ENCODE measurements at regions not wholly inside any gene's neighbourhood (a gene's known extent, or its start where the extent isn't known, plus 50 kb on each side); places are given as distances from the start of the nearest gene placed in this dataset.

GRCh38 chr6:168988280-168988679, 265.4 kb downstream of the THBS2 start:
- Histone ChIP-seq H3K4me1 (ENCODE audit: insufficient read depth, low read length) (no peaks in the 10 kb centered on the region), H3K4me3 (ENCODE audit: low read length) (no peak overlapping the region), H3K27me3 (ENCODE audit: insufficient read depth, low read length) (no peaks in the 10 kb centered on the region), H3K9me3 (ENCODE audit: low read depth, low read length) (no peaks in the 10 kb centered on the region)

- H3K27me3 ChIP-seq (ENCODE audit: insufficient read depth, low read length), result peaks cover 5% of the 10 kb centered on the region
- H3K9me3 ChIP-seq (ENCODE audit: low read depth, low read length), result peaks cover 7% of the 10 kb centered on the region
- H3K4me3 ChIP-seq (ENCODE audit: low read length), result no peak overlapping the region
- H3K4me1 ChIP-seq (ENCODE audit: insufficient read depth, low read length), result no peaks in the 10 kb centered on the region
These were observed 267.9 kb downstream of the THBS2 start for GRCh38 chr6:168985705-168986104.

DNA sequence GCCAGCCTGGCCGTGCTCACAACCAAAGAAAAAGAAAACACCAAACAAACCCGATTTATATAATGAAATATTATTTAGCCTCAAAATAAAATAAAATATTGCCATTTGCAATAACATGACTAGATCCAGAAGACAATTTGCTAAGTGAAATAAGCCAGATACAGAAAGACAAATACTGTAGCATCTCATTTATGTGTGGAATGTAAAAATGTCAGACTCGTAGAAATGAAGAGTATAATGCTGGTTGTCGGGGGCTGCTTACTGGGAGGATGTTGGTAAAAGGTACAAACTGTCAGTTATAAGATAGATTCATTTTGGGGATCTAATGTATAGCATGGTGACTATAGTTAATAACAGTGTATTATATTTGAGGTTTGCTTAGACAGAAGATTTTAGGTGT, 269.7 kb downstream of the THBS2 start:
- Histone ChIP-seq H3K9me3 (ENCODE audit: low read depth, low read length) (peaks cover 19% of the 10 kb centered on the region), H3K27me3 (ENCODE audit: insufficient read depth, low read length) (peaks cover 5% of the 10 kb centered on the region), H3K4me1 (ENCODE audit: insufficient read depth, low read length) (no peaks in the 10 kb centered on the region), H3K4me3 (ENCODE audit: low read length) (no peak overlapping the region)

- H3K27me3 ChIP-seq (ENCODE audit: insufficient read depth, low read length), result peaks cover 5% of the 10 kb centered on the region
- no peak overlapping the region for H3K4me3 ChIP-seq (ENCODE audit: low read length)
- H3K4me1 ChIP-seq (ENCODE audit: insufficient read depth, low read length), result no peaks in the 10 kb centered on the region
- H3K9me3 ChIP-seq (ENCODE audit: low read depth, low read length), result peaks cover 19% of the 10 kb centered on the region
These were observed 272.5 kb downstream of the THBS2 start for GRCh38 chr6:168981187-168981586.

GRCh38 chr6:168979254-168979653, 274.4 kb downstream of the THBS2 start:
- H3K9me3 ChIP-seq (ENCODE audit: low read depth, low read length), result peaks cover 19% of the 10 kb centered on the region
- H3K4me3 ChIP-seq (ENCODE audit: low read length), result no peak overlapping the region
- H3K27me3 ChIP-seq (ENCODE audit: insufficient read depth, low read length), result peaks cover 5% of the 10 kb centered on the region
- no peaks in the 10 kb centered on the region for H3K4me1 ChIP-seq (ENCODE audit: insufficient read depth, low read length)

GRCh38 chr6:168972128-168972527, 281.5 kb downstream of the THBS2 start:
- Histone ChIP-seq H3K4me3 (ENCODE audit: low read length) (no peak overlapping the region), H3K27me3 (ENCODE audit: insufficient read depth, low read length) (peaks cover 3% of the 10 kb centered on the region), H3K9me3 (ENCODE audit: low read depth, low read length) (no peaks in the 10 kb centered on the region), H3K4me1 (ENCODE audit: insufficient read depth, low read length) (no peaks in the 10 kb centered on the region)

- Histone ChIP-seq H3K9me3 (ENCODE audit: low read depth, low read length) (no peaks in the 10 kb centered on the region), H3K27me3 (ENCODE audit: insufficient read depth, low read length) (peaks cover 3% of the 10 kb centered on the region), H3K4me1 (ENCODE audit: insufficient read depth, low read length) (no peaks in the 10 kb centered on the region), H3K4me3 (ENCODE audit: low read length) (no peak overlapping the region)
These were observed 282.1 kb downstream of the THBS2 start for GRCh38 chr6:168971549-168971948.

GRCh38 chr6:168968801-168969200, 284.8 kb downstream of the THBS2 start:
- peaks cover under 1% of the 10 kb centered on the region for H3K27me3 ChIP-seq (ENCODE audit: insufficient read depth, low read length)
- no peaks in the 10 kb centered on the region for H3K9me3 ChIP-seq (ENCODE audit: low read depth, low read length)
- no peak overlapping the region for H3K4me3 ChIP-seq (ENCODE audit: low read length)
- H3K4me1 ChIP-seq (ENCODE audit: insufficient read depth, low read length), result no peaks in the 10 kb centered on the region

DNA sequence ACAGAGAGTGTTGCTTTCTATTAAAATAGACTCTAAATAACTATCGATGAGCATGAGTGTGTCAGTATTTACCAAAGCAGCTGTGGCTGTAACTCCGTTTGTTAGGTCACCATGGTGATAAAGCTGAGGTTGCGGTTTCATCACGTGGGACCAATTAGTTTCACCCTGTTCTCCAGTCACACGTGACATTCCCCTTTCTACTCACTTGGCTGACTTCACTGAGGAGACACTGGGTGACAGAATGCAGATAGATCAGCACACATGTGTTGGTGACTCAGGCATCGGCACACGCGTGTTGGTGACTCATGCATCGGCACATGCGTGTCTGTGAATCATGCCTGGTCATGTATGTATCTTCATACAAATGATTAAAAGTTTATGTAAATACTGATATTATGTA, 285.4 kb downstream of the THBS2 start:
- no peaks in the 10 kb centered on the region for H3K9me3 ChIP-seq (ENCODE audit: low read depth, low read length)
- H3K4me3 ChIP-seq (ENCODE audit: low read length), result no peak overlapping the region
- no peaks in the 10 kb centered on the region for H3K27me3 ChIP-seq (ENCODE audit: insufficient read depth, low read length)
- H3K4me1 ChIP-seq (ENCODE audit: insufficient read depth, low read length), result no peaks in the 10 kb centered on the region

GRCh38 chr6:168967281-168967925, 286.2 kb downstream of the THBS2 start:
- no peak overlapping the region for H3K4me3 ChIP-seq (ENCODE audit: low read length)
- H3K4me1 ChIP-seq (ENCODE audit: insufficient read depth, low read length), result no peaks in the 10 kb centered on the region
- no peaks in the 10 kb centered on the region for H3K27me3 ChIP-seq (ENCODE audit: insufficient read depth, low read length)
- H3K9me3 ChIP-seq (ENCODE audit: low read depth, low read length), result no peaks in the 10 kb centered on the region

GRCh38 chr6:168964138-168964835, 289.4 kb downstream of the THBS2 start:
- Histone ChIP-seq H3K4me3 (ENCODE audit: low read length) (no peak overlapping the region), H3K4me1 (ENCODE audit: insufficient read depth, low read length) (no peaks in the 10 kb centered on the region), H3K9me3 (ENCODE audit: low read depth, low read length) (no peaks in the 10 kb centered on the region), H3K27me3 (ENCODE audit: insufficient read depth, low read length) (no peaks in the 10 kb centered on the region)

DNA sequence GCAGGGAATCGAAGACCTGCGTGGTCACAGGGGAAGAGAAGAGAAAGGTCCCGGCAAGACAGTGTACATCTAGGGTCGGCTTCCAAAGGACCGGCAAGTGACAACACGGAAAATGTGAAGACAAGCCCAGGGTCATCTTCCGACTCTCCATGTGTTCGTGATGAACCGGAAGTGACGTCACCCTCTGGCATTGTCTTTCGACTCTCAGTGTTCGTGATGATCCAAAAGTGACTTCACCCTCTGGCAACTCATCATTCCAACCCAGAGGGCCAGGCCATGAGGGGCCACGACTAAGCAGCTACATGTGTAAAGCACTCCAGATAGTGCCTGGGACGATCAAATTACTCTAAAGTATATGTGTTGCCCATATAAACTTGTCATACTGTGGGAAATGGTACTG, 290.8 kb downstream of the THBS2 start:
- Histone ChIP-seq H3K27me3 (ENCODE audit: insufficient read depth, low read length) (no peaks in the 10 kb centered on the region), H3K4me1 (ENCODE audit: insufficient read depth, low read length) (no peaks in the 10 kb centered on the region), H3K9me3 (ENCODE audit: low read depth, low read length) (no peaks in the 10 kb centered on the region), H3K4me3 (ENCODE audit: low read length) (no peak overlapping the region)

- H3K4me1 ChIP-seq (ENCODE audit: insufficient read depth, low read length), result no peaks in the 10 kb centered on the region
- H3K4me3 ChIP-seq (ENCODE audit: low read length), result no peak overlapping the region
- no peaks in the 10 kb centered on the region for H3K9me3 ChIP-seq (ENCODE audit: low read depth, low read length)
These were observed 292.4 kb downstream of the THBS2 start for GRCh38 chr6:168961264-168961656.

GRCh38 chr6:168960551-168961263, 292.9 kb downstream of the THBS2 start:
- H3K4me3 ChIP-seq (ENCODE audit: low read length), result no peak overlapping the region
- no peaks in the 10 kb centered on the region for H3K4me1 ChIP-seq (ENCODE audit: insufficient read depth, low read length)
- no peaks in the 10 kb centered on the region for H3K27me3 ChIP-seq (ENCODE audit: insufficient read depth, low read length)

More at GRCh38 chr6:168961264-168961656, 292.4 kb downstream of the THBS2 start:
- no peaks in the 10 kb centered on the region for H3K27me3 ChIP-seq (ENCODE audit: insufficient read depth, low read length)

DNA sequence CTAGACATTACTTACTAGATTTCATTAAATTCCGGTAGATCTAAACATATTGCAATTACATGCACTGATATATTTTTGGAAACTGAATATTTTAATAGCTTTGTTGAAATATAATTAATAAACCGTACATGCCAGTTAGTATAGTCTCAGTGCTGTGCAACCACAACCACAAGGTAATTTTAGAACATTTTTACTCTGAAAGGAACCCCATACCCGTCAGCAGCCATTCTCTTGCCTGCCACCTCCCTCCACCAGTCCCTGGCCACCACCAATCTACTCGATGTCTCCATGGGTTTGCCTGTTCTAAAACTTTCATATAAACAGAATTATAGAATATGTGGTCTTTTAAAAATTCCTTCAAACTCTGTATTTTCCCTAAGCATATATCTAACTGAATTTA, 293.9 kb downstream of the THBS2 start:
- H3K9me3 ChIP-seq (ENCODE audit: low read depth, low read length), result no peaks in the 10 kb centered on the region
- peaks cover 3% of the 10 kb centered on the region for H3K27me3 ChIP-seq (ENCODE audit: insufficient read depth, low read length)
- H3K4me1 ChIP-seq (ENCODE audit: insufficient read depth, low read length), result no peaks in the 10 kb centered on the region
- H3K4me3 ChIP-seq (ENCODE audit: low read length), result no peak overlapping the region

More at GRCh38 chr6:168960551-168961263, 292.9 kb downstream of the THBS2 start:
- H3K9me3 ChIP-seq (ENCODE audit: low read depth, low read length), result no peaks in the 10 kb centered on the region

All from mononuclear cell (primary cell).